Adrenal gland (tissue), 9 donors: ENCODE measurements at regions not wholly inside any gene's neighbourhood (a gene's known extent, or its start where the extent isn't known, plus 50 kb on each side); places are given as distances from the start of the nearest gene placed in this dataset.

Experiments used
- DNase-seq, 7 donors: peaks; one replicate each; pipeline ENCODE4 v3.0.0-alpha.2; 2019 to 2020
- H3K27ac ChIP-seq, 5 donors: fragments of 200-600 bp; sonication (generic) in 4 of 5; 1 replicate in 3 of 5; 2 replicates in 2 of 5; pipeline versions ENCODE4 v1.5.1 to v1.8.0; 2016 to 2020; ENCODE audit warnings: mild to moderate bottlenecking in 1 of 5
- H3K27me3 ChIP-seq: fragments of 200-600 bp; 2 replicates; pipeline ENCODE4 v1.8.0; 2021
- H3K36me3 ChIP-seq, 2 donors: fragments of 200-600 bp; replicated peaks in 1 of 2; 1 replicate in 1 of 2; 2 replicates in 1 of 2; pipeline versions ENCODE4 v1.5.1 to v1.8.0; 2018 to 2022
- H3K4me1 ChIP-seq, 2 donors: fragments of 200-600 bp; replicated peaks in 1 of 2; 1 replicate in 1 of 2; 2 replicates in 1 of 2; pipeline versions ENCODE4 v1.5.1 to v1.8.0; 2018 to 2021
- H3K4me3 ChIP-seq, 4 donors: fragments of 200-600 bp; sonication (generic) in 3 of 4; one replicate each; pipeline ENCODE4 v1.5.1; 2016 to 2018
- H3K9me3 ChIP-seq, 3 donors: fragments of 200-600 bp; sonication (generic) in 1 of 3; replicated peaks in 1 of 3; 1 replicate in 2 of 3; 2 replicates in 1 of 3; pipeline versions ENCODE4 v1.5.1 to v1.8.0; 2016 to 2021
- CTCF ChIP-seq, 6 experiments: fragments of 450-650 bp in 4 of 6; fragments of 200-600 bp in 2 of 6; sonication (generic) in 1 of 6; IDR thresholded peaks; 1 replicate in 5 of 6; 2 replicates in 1 of 6; pipeline versions ENCODE4 v1.5.1 to v1.8.0; 2016 to 2021; ENCODE audit warnings: antibody characterized with exemption in 6 of 6, mild to moderate bottlenecking in 2 of 6, moderate library complexity in 1 of 6
- POLR2A ChIP-seq, 2 donors: fragments of 450-650 bp; IDR thresholded peaks; one replicate each; pipeline ENCODE4 v1.6.1; 2017; ENCODE audit warnings: antibody characterized with exemption in 2 of 2, mild to moderate bottlenecking in 2 of 2, moderate library complexity in 1 of 2
- WGBS, 4 donors: extraction: QIAGEN DNeasy Blood & Tissue Kit in 2 of 4; methylation state at CpG; one replicate each; pipeline versions ENCODE4 v1.1.5 to v1.1.7; 2013 to 2017; 5-methylcytosine and 5-hydroxymethylcytosine counted together
- intact Hi-C, 2 donors: fragments of 100-400 bp; cut with DNase I; formaldehyde crosslinking; loops; one replicate each; pipeline versions ENCODE4 v1.14.1 to v1.15.0; 2022 to 2023
- donor health status: healthy with polysubstance abuse.
- donor health status: Bipolar disorder and iron deficiency.
- donor health status: DM: yes; HTN: yes; CAD: no.
- donor health status: DM: no; HTN: no; CAD: no.
- donor health status: DM: no; HTN: no; CAD: no.

- H3K27ac ChIP-seq, result no peak overlapping the region
- no peaks in the 10 kb centered on the region for H3K36me3 ChIP-seq
- intact Hi-C loops, result loop anchor here in 1 of 2 donors (5.0 to 10.0 kb wide), 3 partner anchors 199 to 1019 kb away; no protein-coding TSS in a partner anchor
- H3K4me1 ChIP-seq, result peaks cover 0 to 40% of the 10 kb centered on the region in 2 donors
- no peak overlapping the region for H3K4me3 ChIP-seq
- no peaks in the 10 kb centered on the region for H3K27me3 ChIP-seq
- TF ChIP-seq CTCF (IDR thresholded peaks at IDR 0.05) (no peak), POLR2A (IDR thresholded peaks at IDR 0.05) (no peak)
- WGBS, 4 donors, result 88 to 96% (median 94%) methylated on average over 3 to 4 of the region's 4 CpGs
- no peaks in the 10 kb centered on the region for H3K9me3 ChIP-seq
- no peak for DNase-seq
Measured at GRCh38 chr2:217711188-217711587, 291.6 kb downstream of the TNS1 start.

GRCh38 chr2:217710211-217710765 is 292.5 kb downstream of the TNS1 start:
- TF ChIP-seq POLR2A (IDR thresholded peaks at IDR 0.05) (no peak), CTCF (IDR thresholded peaks at IDR 0.05) (no peak)
- no peak overlapping the region for H3K4me3 ChIP-seq
- no peaks in the 10 kb centered on the region for H3K9me3 ChIP-seq
- no peak overlapping the region for H3K27ac ChIP-seq
- H3K36me3 ChIP-seq, result no peaks in the 10 kb centered on the region
- WGBS, 4 donors, result 87 to 96% (median 90%) methylated on average over 1 of the region's 1 CpG
- no peaks in the 10 kb centered on the region for H3K27me3 ChIP-seq
- intact Hi-C loops, result loop anchor here in 1 of 2 donors (5.0 to 10.0 kb wide), 3 partner anchors 198 to 1018 kb away; no protein-coding TSS in a partner anchor
- DNase-seq, result no peak
- peaks cover 0 to 40% of the 10 kb centered on the region in 2 donors for H3K4me1 ChIP-seq

GRCh38 chr2:217709478-217710210 is 293.2 kb downstream of the TNS1 start:
- peak in 2 of 7 donors; percentile 19 to 27 for DNase-seq
- no peaks in the 10 kb centered on the region for H3K36me3 ChIP-seq
- H3K27ac ChIP-seq, result no peak overlapping the region
- TF ChIP-seq POLR2A (IDR thresholded peaks at IDR 0.05) (no peak), CTCF (IDR thresholded peaks at IDR 0.05) (no peak)
- no peaks in the 10 kb centered on the region for H3K9me3 ChIP-seq
- intact Hi-C loops, result loop anchor here in 1 of 2 donors (5.0 to 10.0 kb wide), 3 partner anchors 197 to 1017 kb away; no protein-coding TSS in a partner anchor
- H3K27me3 ChIP-seq, result no peaks in the 10 kb centered on the region
- H3K4me3 ChIP-seq, result no peak overlapping the region
- WGBS, 4 donors, result 67 to 77% (median 73%) methylated on average over 3 of the region's 3 CpGs
- peaks cover 0 to 34% of the 10 kb centered on the region in 2 donors for H3K4me1 ChIP-seq

- DNase-seq, result peak in 2 of 7 donors; percentile 18 to 35
- no peak overlapping the region for H3K27ac ChIP-seq
- no peaks in the 10 kb centered on the region for H3K9me3 ChIP-seq
- WGBS, 4 donors, result 35 to 57% (median 45%) methylated on average over 4 of the region's 4 CpGs
- no peak overlapping the region for H3K4me3 ChIP-seq
- no peaks in the 10 kb centered on the region for H3K27me3 ChIP-seq
- intact Hi-C loops, result no loop called here
- H3K4me1 ChIP-seq, result peaks cover 0 to 14% of the 10 kb centered on the region in 2 donors
- no peaks in the 10 kb centered on the region for H3K36me3 ChIP-seq
- TF ChIP-seq POLR2A (IDR thresholded peaks at IDR 0.05), result no peak
- TF ChIP-seq CTCF (IDR thresholded peaks at IDR 0.05), result no peak
Measured at GRCh38 chr2:217707131-217707611, 295.6 kb downstream of the TNS1 start.
